Neural progenitor cell (in vitro differentiated cells): ENCODE measurements at regions not wholly inside any gene's neighbourhood (a gene's known extent, or its start where the extent isn't known, plus 50 kb on each side); places are given as distances from the start of the nearest gene placed in this dataset.

Experiments
- EZH2 ChIP-seq: fragments of 200-600 bp; sonication (generic); IDR thresholded peaks from 2 replicates; pipeline ENCODE4 v1.6.1; 2017; ENCODE audit warnings: antibody characterized with exemption, mild to moderate bottlenecking, moderate library complexity
- TF ChIP-seq, protein P1 (sequence below): fragments of 200-600 bp; sonication (generic); IDR thresholded peaks from 2 replicates; pipeline ENCODE4 v1.5.1; 2017; ENCODE audit warnings: antibody characterized with exemption, mild to moderate bottlenecking

DNA sequence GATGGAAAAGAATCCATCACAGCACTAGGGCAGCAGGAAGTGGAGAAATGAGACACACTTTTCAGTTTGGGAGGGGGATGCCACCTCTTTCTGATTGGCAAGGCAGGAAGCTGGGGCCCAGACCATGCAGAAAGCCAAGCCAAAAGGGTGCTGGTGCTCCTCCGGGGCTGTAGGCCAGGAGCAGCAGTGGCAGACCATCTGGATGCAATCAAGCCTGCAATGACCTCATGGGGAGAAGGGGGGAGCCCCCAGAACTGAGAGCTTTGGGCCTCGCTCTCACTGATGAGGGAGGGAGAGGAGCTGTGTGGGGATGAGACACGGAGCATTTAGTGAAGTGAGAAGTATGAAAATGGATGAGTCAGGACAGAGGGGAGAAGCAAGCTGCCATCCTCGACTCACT is 141.3 kb upstream of the NALF2 start:
- TF ChIP-seq, protein P1, sequence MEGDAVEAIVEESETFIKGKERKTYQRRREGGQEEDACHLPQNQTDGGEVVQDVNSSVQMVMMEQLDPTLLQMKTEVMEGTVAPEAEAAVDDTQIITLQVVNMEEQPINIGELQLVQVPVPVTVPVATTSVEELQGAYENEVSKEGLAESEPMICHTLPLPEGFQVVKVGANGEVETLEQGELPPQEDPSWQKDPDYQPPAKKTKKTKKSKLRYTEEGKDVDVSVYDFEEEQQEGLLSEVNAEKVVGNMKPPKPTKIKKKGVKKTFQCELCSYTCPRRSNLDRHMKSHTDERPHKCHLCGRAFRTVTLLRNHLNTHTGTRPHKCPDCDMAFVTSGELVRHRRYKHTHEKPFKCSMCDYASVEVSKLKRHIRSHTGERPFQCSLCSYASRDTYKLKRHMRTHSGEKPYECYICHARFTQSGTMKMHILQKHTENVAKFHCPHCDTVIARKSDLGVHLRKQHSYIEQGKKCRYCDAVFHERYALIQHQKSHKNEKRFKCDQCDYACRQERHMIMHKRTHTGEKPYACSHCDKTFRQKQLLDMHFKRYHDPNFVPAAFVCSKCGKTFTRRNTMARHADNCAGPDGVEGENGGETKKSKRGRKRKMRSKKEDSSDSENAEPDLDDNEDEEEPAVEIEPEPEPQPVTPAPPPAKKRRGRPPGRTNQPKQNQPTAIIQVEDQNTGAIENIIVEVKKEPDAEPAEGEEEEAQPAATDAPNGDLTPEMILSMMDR: no peak
- no peak for TF ChIP-seq EZH2
